ENCODE measurements at regions not wholly inside any gene's neighbourhood (a gene's known extent, or its start where the extent isn't known, plus 50 kb on each side); places are given as distances from the start of the nearest gene placed in this dataset.

DNA sequence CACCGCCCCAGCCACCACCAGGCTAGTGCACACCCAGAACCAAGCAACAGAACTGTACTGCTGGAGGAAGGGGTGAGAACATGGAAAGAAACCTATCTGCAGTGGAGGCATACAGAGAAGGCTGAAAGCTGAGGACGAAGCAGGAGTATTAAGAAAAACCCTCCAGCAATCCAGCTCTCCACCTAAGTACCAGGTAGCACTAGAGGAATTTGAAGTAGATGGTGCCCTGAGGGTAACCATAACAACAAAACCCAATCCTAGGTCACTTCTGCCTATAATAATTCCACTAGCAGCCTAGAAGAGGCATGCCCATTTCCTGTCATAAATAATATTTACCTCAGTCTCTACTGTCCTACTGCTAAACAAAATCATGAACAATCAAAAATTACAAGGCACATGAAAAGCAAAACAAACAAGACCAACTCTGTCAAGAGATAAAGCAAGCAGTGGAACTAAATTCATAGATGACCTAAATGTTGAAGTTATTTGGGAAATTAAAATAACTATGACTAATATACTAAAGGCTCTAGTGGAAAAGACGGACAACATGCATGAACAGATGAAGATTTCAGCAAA lies 51.1 kb downstream of the HYCC1 start:
- DNase-seq: no peak

DNA sequence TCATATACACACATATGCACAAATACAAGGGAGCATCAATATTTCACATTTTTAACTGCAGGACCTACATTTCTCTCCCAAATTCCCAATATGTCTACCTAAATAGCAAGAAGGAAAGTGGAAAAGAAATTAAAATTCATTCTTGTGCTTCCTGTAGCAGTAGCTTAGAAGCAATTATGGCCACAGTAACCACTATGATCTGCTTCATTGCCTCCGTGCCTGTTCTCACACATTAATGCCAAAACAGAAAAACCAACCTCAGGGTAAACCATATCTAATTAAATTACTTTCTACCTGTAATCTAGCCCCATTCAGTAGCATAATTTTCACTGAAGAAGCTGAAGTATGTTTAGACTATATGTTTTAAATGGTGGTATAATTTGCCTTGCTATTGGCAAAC lies 55.2 kb downstream of the HYCC1 start:
- no peak for DNase-seq

DNA sequence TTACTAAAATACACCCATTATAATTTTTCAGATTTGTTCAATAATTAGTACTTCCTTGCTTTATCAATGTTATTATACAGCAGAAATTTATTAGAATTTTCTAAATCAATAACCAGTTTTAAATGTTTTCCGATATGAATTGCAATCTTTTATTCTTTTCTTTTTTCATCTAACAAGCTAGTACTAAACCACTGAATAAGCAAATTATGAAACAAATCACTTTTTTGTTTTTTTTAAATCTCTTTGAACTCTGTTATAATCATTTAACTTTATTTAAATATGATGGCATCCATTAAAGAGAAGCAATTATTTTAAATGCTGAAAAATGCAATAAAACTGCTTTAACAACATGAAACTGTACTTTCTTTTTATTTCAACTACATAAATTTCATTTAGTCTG lies 59.7 kb downstream of the HYCC1 start:
- DNase-seq: no peak

DNA sequence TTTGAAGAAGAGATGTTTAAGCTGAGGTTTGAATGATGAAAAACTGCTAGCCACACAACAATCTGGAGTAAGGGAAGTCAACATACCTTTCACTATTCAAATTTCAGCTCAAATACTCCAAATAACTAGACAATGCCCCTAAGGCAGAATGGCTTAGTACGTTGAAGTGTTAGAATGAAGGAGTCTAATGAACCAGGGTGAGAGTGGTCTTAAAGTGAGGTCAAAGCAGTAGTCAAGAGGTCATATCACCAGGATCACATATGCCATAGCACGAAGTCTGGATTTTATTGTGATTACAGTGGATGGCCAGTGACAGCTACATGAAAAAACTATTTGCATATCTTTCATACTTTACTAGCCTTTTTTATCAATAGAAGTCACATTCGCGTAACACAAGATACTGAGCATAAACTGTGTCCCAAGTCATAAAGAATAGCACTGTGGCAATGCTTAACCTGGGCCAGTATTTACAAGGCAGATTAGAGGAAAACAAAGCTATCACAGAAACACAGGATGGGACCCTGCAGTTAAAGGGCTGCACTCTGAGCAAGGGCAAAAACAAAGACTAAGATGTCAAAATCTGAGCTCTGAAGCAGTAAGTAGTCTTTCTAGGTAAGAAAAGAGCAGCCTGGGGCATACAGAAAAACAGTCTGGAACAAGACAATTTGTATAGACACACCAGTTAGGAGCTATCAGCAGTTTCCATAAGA lies 61.5 kb downstream of the HYCC1 start:
- DNase-seq: no peak

DNA sequence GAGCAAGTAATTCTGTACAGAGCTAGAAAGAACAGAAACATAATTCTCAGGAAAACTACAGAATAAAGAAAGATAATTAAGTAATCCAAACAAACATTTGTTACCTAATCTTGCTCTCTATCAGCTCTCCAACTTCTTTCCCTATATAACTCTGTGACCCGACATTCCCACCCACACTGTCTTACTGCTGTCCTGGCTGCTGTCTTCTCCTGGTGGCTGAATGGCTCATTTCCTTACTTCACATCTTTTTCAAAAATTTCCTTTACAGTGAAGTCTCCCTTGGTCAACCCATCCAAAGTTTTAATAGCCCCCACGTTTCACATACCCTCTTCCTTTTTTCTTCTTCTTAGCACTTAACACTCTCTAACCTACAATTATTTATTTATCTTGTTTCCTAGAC lies 64.0 kb downstream of the HYCC1 start:
- no peak for DNase-seq

DNA sequence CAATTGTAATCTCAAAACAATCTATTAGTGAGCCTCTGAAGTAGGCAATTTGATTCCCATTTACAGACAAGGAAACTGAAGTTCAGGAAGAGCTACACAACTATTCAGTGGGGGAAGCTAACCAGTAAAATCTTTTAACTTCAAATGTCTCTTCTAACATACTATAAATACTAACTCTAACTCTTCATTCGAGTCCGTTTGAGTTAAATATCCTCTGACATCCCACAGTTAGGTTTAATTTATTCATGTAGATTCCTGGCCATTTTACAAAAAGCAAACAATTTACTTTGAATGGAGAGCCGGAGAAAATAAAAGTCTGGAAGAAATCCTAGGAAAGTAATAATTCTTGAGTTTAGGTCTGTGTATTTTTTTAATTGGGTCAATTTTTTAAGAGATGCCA lies 64.7 kb downstream of the HYCC1 start:
- no peak for DNase-seq

DNA sequence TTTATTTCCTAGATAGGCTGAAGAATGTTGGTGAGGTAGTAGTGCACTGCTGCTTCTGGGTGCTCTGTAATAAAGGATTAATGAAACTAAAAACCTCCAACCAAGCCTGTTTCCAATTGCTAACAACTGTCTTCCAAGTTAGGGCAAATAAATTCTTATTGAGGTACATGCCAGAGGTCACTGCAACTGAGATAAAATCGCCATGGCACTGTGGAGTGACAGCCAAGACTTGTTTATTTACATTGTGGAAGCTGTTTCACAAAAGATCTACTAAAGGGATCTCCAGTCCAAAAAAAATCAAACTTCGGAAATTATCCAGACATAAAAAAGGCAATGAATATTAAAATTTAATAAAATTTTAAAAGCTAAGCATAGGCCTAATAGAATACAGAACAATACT lies 65.2 kb downstream of the HYCC1 start:
- no peak for DNase-seq

DNA sequence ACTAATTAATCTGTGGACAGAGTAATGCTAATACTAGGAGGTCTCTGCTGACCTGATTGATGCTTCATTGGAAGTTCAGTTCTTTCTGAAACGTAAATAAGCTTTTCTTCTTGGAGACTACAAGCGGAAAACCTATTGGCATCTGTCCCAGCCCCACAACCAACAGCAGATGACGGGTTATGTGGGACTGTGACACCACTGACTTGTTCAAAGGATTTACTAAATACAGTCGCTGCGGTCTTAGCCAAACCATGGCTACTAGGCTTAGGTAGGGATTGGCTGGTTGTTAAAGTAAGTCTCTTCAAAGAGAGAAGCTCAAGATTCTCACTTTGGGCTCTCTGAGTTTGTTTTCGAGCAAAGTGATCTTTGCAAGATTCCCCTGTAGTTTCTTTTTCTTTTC lies 68.3 kb downstream of the HYCC1 start:
- no peak for DNase-seq

DNA sequence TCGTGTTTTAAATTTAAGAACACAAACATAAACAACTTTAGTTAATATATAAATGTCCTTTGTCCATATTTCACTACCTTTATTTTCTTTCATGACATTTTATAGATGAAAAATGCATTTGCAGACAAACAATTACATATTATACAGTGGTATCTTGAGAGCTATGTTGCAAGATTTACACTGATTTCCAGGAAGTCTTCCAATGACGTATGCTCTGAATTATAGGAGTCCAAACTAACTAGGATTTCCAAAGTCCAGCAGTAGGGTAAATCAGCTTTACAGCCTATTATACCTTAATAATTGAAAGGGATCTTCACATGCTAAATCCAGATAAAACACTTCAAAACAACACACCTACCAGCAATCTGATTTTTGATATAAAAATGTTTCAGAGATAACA lies 69.4 kb downstream of the HYCC1 start:
- DNase-seq: no peak

DNA sequence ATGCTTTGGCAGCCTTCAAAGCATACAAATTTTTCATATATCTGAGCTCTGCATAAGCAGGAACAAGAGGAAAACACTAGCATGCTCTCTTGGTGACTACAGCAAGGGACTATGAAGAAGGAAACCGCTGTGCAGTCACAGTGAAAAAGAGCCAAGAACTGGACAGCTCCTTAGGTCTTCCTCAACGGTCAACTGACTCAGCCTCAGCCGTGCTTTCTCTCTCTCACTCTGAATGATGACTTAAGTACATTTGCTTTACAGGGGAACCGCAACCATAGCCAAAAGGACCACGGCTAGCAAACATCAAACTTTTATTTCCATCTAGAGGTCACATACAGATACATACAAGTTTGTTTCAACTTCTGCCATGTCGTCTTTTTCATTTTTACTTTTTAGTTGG lies 69.9 kb downstream of the HYCC1 start:
- no peak for DNase-seq

DNA sequence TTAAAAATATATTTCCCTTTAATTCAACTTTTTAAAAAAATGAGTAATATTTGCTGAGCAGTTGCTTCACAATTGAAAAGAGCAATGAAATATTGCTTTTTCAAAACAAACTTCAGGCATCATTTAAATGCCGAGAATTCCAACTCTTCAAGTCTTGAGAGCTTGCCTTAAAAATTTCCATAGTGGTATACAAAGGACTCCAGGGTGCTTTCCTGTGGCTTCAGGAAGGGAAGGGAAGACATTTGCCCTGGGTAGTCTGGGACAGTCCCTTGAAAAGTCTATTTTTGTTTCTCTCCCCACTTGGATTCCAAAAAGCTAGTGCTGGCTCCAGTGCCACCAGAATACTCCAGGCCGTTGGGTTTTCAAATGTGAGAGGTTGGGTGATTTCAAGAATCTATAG lies 71.7 kb downstream of the HYCC1 start:
- no peak for DNase-seq

DNA sequence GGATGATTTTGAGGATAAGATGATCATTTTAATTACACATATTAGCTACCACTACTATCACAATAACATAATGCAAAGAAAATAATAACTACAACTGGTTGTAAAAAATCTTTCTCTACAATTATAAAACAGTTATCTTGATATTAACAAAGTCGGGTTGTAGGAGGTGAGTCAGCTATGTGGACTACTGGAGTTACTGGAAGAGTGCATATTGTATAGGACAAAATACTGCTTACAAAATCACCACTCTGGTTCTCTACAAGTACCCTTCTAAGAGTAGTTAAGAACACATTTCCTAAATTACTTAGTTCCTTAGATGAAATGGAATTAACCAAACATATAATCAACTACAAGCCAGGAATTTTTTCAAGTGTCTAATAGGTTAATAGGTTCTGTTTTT lies 74.1 kb downstream of the HYCC1 start:
- DNase-seq: no peak

DNA sequence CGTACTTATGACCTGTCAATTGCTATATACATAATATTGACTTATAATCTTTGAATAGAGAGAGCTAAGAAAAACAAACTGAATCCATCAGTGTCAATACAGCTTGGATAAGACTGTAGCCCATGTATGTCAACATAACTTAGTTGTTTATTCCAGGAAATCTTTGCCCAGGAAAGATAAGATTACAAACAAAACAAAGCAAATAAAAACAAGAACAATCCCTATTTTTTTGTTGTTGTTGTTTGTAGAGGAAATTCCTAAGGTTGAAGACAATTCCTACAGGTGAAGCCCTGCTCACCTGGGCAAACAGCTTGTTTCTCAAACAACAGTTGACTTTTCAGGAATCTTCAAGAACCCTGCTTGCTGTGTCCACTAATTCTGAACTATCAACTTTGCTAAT lies 76.0 kb downstream of the HYCC1 start:
- DNase-seq: no peak

DNA sequence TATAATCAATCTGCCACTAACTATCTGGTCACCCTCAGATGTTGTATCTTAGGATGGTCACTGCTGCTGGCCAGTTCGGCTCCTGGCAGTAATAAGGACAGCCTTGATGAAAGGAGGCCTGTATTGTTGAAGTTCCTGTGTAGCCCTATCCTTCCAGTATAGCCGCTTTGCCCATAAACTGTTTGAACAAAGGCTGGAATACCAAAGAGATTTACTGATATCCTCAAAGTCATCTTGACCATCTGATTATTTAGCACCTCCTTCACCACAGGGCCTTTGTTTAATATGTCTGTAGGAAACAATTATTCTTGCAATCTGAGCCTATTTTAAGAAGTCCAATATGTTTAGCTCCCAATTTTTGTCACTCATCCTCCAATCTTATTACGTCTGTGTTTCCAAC lies 77.7 kb downstream of the HYCC1 start:
- no peak for DNase-seq

DNA sequence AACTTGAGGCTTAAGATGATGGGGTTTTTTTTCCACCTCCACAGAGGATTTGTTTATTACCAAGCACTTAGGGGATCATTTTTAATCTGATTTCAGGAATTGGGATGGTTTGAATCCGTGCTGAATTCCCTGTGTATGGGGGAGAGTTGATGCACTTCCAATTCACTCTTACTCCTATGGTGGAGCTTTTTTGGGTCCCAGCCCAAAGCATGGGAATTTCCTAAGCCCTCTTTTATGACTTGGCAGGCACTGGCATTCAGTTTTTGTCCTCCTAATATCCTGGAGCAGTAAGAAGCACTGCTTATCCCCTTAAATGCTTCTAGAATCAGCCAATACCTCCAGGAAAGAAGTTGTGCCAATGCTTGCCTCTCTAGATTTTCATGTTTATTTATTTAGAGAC lies 78.7 kb downstream of the HYCC1 start:
- DNase-seq: no peak

DNA sequence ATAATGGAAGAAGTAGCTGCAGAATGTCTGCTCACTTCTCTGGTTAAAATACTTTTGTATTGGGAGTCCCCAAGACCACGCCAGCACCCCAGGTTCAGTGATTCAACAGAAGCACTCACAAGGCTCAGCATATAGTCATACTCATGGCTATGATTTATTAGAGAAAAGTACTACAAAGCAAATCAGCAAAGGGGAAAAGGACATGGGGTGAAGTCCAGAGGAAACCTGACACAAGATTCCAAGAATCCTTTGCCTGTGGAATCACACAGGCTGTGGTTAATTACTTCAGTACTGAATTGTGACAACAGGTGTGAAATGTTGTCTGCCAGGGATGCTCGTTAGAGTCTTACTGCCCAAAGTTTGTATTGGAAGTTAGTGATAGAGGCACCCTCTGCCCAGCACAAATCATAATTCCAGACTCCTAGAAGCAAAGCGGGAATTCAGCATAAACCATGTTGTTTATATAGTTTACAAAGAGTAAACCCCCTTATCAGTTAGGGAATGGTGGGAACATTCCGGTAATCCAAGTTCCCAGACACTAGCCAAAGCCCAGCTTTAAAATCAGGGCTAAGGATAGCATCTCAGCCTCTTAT lies 79.4 kb downstream of the HYCC1 start:
- DNase-seq: no peak

DNA sequence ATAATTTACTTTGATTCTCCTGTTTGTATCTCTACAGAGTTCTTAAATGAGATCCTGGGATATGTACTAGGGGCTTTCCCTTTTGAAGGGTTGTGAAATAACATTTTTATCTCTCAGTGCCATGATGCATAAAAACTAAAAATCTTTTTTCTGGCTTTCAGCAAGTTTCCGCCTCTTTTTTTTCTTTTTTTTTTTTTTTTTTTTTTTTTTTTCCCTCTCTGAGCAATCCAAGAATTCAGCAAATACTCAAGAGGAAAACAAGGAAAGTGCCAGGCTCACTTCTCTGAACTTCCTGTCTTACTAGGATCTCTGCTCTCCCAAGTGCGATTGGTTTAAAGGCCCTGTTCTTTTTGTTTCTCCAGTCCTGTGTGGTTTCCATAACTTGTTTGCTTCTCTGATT lies 79.9 kb downstream of the HYCC1 start:
- DNase-seq: no peak

DNA sequence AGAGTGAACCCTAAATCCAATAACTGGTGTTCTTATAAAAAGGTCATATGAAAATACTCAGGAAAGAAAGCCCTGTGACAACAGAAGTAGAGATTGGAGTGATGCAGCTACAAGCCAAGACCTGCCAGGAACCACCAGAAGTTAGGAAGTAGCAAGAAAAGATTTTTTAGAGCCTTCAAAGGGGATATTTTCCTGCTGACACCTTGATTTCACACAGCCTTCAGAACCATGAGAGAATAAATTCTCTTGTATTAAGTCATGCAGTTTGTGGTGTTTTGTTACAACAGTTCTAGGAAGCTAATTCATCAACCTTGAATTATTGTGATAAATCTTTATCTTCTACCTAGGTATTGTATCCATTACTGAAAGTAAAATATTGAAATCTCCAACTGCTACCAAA lies 81.0 kb downstream of the HYCC1 start:
- DNase-seq: no peak

DNA sequence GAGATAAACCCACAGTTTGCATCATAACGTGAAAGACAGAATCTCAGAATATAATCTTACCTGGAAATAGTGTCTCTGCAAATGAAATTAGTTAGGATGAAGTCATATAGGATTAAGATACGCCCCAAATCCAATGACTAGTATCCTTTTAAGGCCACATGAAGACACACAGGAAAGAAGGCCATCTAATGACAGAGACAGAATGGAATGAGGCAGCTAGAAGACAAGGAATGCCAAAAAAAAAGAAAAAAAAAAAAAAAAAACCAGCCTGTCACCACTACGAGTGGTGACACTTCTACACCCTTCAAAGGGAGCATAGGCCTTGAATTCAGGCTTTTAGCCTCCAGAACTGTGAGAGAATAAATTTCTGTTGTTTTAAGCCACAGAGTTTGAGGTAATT lies 82.9 kb downstream of the HYCC1 start:
- DNase-seq: no peak

DNA sequence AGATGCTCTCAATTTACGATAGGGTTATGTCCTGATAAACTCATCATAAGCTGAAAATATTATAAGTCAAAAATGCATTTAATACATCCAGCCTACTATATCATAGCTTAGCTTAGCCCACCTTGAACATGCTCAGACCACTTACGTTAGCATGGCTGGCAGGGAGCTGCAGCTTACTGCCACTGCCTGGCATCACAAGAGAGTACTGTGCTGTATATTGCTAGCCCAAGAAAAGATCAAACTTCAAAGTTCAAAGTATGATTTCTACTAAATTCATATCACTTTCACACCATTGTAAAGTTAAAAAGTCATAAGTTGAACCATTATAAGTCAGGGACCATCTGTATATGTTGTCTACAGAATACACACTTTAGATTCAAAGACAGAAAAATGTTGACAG lies 91.6 kb downstream of the HYCC1 start:
- no peak for DNase-seq

DNA sequence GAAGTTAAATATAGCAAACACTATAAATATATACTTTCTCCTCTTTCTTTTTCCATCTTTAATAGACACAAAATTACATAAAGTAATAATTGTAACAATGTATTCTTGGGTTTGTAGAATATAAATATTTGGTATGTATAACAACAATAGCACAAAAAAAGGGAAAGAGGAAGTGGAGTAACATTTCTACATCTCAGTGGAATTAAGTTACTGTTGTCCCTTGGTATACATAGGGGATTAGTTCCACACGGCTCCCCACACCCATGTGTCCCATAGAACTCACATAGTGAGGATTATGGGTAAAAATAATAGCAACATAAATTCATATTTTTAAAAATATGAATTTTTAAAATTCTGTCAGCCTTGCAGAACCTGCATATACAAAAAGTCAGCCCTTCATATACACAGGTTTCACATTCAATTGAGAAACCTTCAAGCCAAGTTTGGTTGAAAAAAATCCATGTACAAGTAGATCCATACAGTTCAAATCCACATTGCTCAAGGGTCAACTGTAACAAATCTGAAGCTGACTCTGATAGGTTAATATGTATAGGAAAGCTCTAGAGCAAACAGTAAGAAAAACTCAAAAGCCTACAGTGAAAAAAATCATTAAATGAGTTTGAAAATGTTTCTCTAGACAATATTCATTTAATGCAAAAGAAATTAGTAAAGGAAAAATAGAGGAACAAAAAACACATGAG lies 92.4 kb downstream of the HYCC1 start:
- DNase-seq: no peak

DNA sequence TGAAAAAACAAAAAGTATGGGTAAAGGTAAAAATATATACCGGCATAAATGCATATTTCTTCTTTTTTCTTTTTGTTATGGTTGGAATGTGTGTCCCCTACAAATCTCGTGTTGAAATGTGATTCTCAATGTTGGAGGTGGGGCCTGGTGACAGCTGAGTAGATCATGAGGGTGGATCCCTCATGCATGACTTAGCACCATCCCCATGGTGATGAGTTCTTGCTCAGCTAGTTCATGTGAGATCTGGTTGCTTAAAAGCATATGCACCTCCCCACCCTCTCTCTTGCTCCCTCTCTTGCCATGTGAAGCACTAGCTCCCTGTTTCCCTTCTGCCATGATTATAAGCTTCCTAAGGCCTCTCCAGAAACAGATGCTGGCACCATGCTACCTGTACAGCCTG lies 93.3 kb downstream of the HYCC1 start:
- DNase-seq: no peak

DNA sequence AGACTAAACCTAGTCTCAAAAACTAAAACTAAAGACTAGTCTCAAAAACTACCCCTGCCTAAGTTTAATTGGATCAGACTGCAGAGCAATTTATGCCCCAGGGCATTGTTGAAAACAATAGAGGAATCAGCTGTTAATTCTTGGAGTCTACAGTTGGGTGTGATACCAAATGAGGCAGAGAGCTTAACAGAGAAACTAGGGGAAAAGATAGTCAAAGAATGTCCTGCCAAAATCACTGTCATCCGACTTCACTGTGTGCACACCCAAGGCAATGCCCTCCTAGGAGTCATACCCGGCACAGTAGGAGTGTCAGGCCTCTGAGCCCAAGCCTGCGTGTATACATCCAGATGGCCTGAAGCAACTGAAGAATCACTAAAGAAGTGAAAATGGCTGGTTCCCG lies 90.5 kb upstream of the TOMM7 start:
- no peak for DNase-seq

DNA sequence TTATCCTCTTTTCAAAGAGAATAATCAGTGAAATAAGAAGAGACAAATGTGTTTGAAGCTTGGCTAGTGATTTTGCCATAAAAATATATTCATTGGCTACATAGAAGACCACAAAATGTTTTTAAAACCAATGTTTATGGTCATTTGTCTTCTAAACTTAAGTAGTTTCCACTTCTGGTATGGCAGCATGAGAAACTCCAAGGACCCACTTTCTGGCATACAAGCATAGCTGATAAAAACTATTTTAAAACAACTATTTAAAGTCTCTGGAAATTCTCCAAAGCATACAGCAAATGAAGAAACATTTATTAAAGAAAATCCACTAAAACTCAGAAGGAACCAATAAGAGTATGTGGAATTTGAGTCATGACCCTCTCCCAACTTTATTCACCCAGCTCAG lies 89.2 kb upstream of the TOMM7 start:
- no peak for DNase-seq
